GM12878 (cell line): ENCODE measurements at regions not wholly inside any gene's neighbourhood (a gene's known extent, or its start where the extent isn't known, plus 50 kb on each side); places are given as distances from the start of the nearest gene placed in this dataset.

Experiments used
- BHLHE40 ChIP-seq, 2 experiments: fragments of 450-650 bp in 1 of 2; IDR thresholded peaks; 2 replicates each; pipeline ENCODE4 v1.6.1; 2011 to 2017; ENCODE audit warnings: low read depth in 2 of 2, borderline replicate concordance in 1 of 2, improper control_type of control experiment in 1 of 2, low read length in 1 of 2, mild to moderate bottlenecking in 1 of 2
- CBX5 ChIP-seq: sonication (generic); IDR thresholded peaks from 2 replicates; pipeline ENCODE4 v1.6.1; 2016; ENCODE audit warnings: low read depth, moderate library complexity, mild to moderate bottlenecking, inconsistent platforms
- CHD4 ChIP-seq: fragments of 200-600 bp; sonication (generic); IDR thresholded peaks from 2 replicates; pipeline ENCODE4 v1.6.1; 2016; ENCODE audit warnings: mild to moderate bottlenecking
- E4F1 ChIP-seq: fragments of 450-650 bp; IDR thresholded peaks from 2 replicates; pipeline ENCODE4 v1.6.1; 2018; ENCODE audit warnings: borderline replicate concordance, mild to moderate bottlenecking; ENCODE audit not compliant: partially characterized antibody
- ETV6 ChIP-seq, 2 experiments: fragments of 450-650 bp in 1 of 2; IDR thresholded peaks in 1 of 2; conservative IDR thresholded peaks in 1 of 2; 2 replicates each; pipeline ENCODE4 v1.6.1; 2014; ENCODE audit warnings: antibody characterized with exemption in 1 of 2, borderline replicate concordance in 1 of 2, low read depth in 1 of 2, mild to moderate bottlenecking in 1 of 2, moderate library complexity in 1 of 2
- EZH2 ChIP-seq: IDR thresholded peaks from 2 replicates; pipeline ENCODE4 v1.6.1; 2012; ENCODE audit warnings: low read depth, mild to moderate bottlenecking, control low read depth, inconsistent platforms, low read length, borderline replicate concordance; ENCODE audit not compliant: control insufficient read depth
- GABPA ChIP-seq: IDR thresholded peaks from 2 replicates; pipeline ENCODE4 v1.6.1; 2014; ENCODE audit warnings: antibody characterized with exemption, low read depth, mild to moderate bottlenecking, inconsistent platforms
- HDAC6 ChIP-seq: fragments of 200-600 bp; sonication (generic); IDR thresholded peaks from one replicate; pipeline ENCODE4 v1.8.0; 2017; ENCODE audit warnings: antibody characterized with exemption; ENCODE audit not compliant: unreplicated experiment
- HDGF ChIP-seq: fragments of 450-650 bp; IDR thresholded peaks from 2 replicates; pipeline ENCODE4 v1.6.1; 2016; ENCODE audit warnings: antibody characterized with exemption
- IKZF2 ChIP-seq, 2 experiments: fragments of 450-650 bp; IDR thresholded peaks; 2 replicates each; pipeline ENCODE4 v1.6.1; 2017; ENCODE audit warnings: mild to moderate bottlenecking in 2 of 2, moderate library complexity in 2 of 2
- JUNB ChIP-seq: IDR thresholded peaks from 2 replicates; pipeline ENCODE4 v1.6.1; 2016; ENCODE audit warnings: antibody characterized with exemption, mild to moderate bottlenecking
- NFIC ChIP-seq: IDR thresholded peaks from 2 replicates; pipeline ENCODE4 v1.6.1; 2012; ENCODE audit warnings: low read depth, mild to moderate bottlenecking, inconsistent platforms, low read length, moderate library complexity
- NFXL1 ChIP-seq: fragments of 450-650 bp; IDR thresholded peaks from 2 replicates; pipeline ENCODE4 v1.6.1; 2017; ENCODE audit warnings: antibody characterized with exemption, mild to moderate bottlenecking, borderline replicate concordance
- NFYB ChIP-seq: IDR thresholded peaks from 2 replicates; pipeline ENCODE4 v1.6.1; 2011; ENCODE audit warnings: low read depth, mild to moderate bottlenecking, low read length, improper control_type of control experiment, moderate library complexity; ENCODE audit not compliant: insufficient read depth
- NR2C2 ChIP-seq: IDR thresholded peaks from 2 replicates; pipeline ENCODE4 v1.6.1; 2011; ENCODE audit warnings: borderline replicate concordance, low read depth; ENCODE audit not compliant: control insufficient read depth, insufficient read length
- NR2F1 ChIP-seq: fragments of 450-650 bp; conservative IDR thresholded peaks from 2 replicates; pipeline ENCODE4 v1.6.1; 2017; ENCODE audit warnings: mild to moderate bottlenecking
- RELA ChIP-seq: fragments of 450-650 bp; IDR thresholded peaks from 2 replicates; pipeline ENCODE4 v1.8.0; 2014; ENCODE audit warnings: borderline replicate concordance; ENCODE audit not compliant: partially characterized antibody
- RFX5 ChIP-seq: IDR thresholded peaks from 2 replicates; pipeline ENCODE4 v1.6.1; 2011; ENCODE audit warnings: low read depth, low read length, improper control_type of control experiment
- SIX5 ChIP-seq: IDR thresholded peaks from 2 replicates; pipeline ENCODE4 v1.6.1; 2011; ENCODE audit warnings: mild to moderate bottlenecking, low read depth, low read length, moderate library complexity; ENCODE audit not compliant: severe bottlenecking
- SMAD5 ChIP-seq: IDR thresholded peaks from 2 replicates; pipeline ENCODE4 v1.6.1; 2016; ENCODE audit warnings: antibody characterized with exemption, low read depth
- TCF3 ChIP-seq: IDR thresholded peaks from 2 replicates; pipeline ENCODE4 v1.6.1; 2012; ENCODE audit warnings: low read depth, mild to moderate bottlenecking, low read length, borderline replicate concordance; ENCODE audit not compliant: insufficient read depth
- ZBTB33 ChIP-seq: fragments of 450-650 bp; IDR thresholded peaks from 2 replicates; pipeline ENCODE4 v1.6.1; 2017; ENCODE audit warnings: mild to moderate bottlenecking
- ZNF274 ChIP-seq: IDR thresholded peaks from one replicate; pipeline ENCODE4 v1.8.0; 2011; ENCODE audit not compliant: insufficient read length, insufficient read depth

- TF ChIP-seq GABPA (no peak), IKZF2 (IDR thresholded peaks at IDR 0.05) (peak in 1 of 2 experiments; percentile 56; a peak in 1 of 4 replicates), NFIC (peak; percentile 69; the same call in 1 of the 2 replicates), RFX5 (no peak), SIX5 (no peak), E4F1 (no peak), TCF3 (0 out of 2 replicates have a peak, but pooled peaks have one; percentile 34), NR2C2 (no peak), SMAD5 (no peak), JUNB (no peak), NFYB (no peak), EZH2 (no peak), NFXL1 (no peak), NR2F1 (no peak), RELA (no peak), HDAC6 (no peak), ZBTB33 (no peak), CHD4 (no peak), HDGF (no peak), ZNF274 (no peak), BHLHE40 (IDR thresholded peaks at IDR 0.05; ENCODE audit: borderline replicate concordance in 1 of 2, low read depth in 2 of 2, low read length in 1 of 2) (no peak), ETV6 (conservative IDR thresholded peaks at IDR 0.05 in 1 of 2, IDR thresholded peaks at IDR 0.05 in 1 of 2; ENCODE audit: borderline replicate concordance in 1 of 2, low read depth in 1 of 2) (peak in 1 of 2 experiments; percentile 39; a peak in 1 of 4 replicates), CBX5 (no peak)
These were observed 54.3 kb upstream of the TMX1 start (continued) for GRCh38 chr14:51185754-51186153.
